HG03025 (cell line): ENCODE measurements at regions not wholly inside any gene's neighbourhood (a gene's known extent, or its start where the extent isn't known, plus 50 kb on each side); places are given as distances from the start of the nearest gene placed in this dataset.
"Not testable (repeated sequence)": the region's sequence is repeated elsewhere in the genome, so short reads cannot be mapped to it uniquely, and the experiment has no call there.

Source experiments
- ATAC-seq: cut with Tn5 transposase; IDR thresholded peaks from one replicate; pipeline ENCODE4 v1.9.1; 2021; ENCODE audit warnings: mild to moderate bottlenecking, moderate library complexity; ENCODE audit not compliant: unreplicated experiment, low FRiP score

DNA sequence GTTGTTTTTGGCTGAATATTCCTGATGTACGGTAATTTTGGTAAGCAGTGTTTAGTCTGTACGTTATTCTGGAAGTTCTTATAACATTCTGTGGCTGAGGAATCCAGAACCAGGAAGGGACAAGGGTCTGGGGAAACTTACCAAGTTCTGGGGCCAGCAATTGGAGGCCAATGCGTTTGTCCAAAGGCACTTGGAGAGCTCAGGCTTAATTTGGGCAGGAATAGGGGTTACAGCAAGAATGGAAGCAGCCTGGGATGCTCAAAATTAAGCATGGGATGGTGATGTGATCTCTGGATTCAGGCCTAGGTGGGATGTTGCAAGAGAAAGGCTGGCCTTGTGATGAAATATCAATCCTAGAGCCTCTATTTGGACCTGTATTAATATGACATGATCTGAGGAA is 235.2 kb upstream of the NOX3 start:
- no peak for ATAC-seq

DNA sequence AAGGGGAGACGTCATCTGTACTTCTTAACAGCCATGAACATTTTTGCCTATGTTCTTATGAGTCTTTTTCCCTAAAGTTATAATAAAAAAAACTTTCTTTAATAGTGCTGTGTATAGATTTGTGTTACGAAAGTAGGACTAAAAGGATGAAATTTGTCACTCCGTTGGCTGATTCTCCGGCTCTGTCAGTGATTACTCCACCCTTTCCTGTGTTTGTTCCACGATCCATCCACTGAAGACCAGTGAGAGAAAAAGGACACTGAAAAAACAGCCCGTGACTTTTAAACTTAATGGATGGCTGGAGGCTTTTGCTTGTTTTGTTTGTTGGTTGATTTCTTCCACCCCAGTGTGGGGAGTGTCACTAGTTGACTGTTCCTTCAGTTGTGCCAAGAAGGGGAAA is 232.0 kb upstream of the NOX3 start:
- ATAC-seq = no peak

DNA sequence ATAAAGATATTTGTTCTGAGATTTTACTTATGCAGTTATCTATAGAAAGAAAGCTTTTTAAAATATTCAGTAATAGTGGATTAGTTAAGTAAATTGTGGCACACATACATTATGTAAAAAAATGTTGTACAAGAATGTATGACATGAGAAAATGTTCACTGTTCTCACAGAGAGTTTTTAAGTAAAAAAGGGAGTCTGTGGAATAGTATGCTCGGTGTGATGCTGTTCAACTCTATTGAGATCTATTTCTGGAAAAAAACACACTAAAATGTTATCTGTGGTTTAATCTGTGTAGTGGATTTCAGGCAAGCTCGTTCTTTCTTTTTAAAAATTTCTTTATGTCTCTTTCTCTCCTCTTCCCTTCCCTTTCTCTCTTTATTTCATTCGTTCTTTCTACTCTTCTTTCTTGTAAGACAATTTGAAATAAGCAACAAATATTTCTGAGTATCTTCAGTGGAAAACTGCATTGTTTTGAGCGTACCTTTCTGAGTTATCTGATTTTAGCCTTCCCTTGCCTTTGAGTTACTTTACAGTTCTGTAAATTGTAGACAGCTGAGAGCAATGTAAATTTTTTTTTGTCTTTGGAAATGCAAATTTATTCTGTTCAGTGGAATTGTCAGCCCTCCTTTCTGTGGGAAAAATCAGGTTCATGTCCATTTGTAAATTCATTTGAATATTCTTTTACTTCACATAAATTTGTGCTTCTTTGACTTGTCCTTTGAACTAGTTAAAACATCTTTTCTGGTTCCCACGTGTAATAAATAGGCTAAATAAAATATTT is 229.0 kb upstream of the NOX3 start:
- ATAC-seq = no peak

DNA sequence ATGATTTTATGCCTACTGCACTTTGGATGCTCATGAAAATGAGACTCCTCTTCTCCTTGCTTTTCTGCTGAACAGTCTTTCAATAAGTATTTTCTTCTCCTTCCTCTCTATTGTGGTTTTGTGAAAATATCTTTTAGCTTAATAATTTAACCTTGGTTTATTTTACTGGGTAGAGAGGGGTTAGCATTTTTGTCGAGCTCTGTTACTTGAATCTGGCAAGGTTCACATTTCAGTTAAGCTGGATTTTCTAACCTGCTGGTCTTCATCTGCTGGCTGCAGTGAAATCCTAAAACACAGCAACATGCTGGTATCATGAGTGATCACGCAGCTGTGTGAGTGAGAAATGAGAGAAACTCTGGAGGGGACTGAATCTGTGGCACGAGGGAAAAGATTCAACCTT is 222.7 kb upstream of the NOX3 start:
- no peak for ATAC-seq

DNA sequence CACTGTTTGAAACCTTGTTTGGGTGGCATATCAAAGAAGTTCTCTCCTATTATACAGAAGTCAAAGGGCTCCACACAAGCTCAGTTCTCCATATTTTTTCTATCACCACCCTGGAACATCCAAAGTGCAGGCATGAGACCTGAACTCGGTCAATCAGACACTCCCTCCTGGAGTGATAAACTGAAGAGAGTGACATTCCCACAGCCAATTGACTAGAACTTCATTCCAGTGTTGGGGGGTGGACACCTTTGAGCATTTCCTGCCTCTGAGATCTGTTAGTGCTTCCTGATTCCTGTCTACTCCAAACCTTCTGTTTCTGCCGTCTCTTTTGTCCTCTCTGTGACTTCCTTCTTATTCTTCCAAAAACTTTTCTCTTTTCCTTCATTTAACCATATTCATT is 220.7 kb upstream of the NOX3 start:
- ATAC-seq = no peak

DNA sequence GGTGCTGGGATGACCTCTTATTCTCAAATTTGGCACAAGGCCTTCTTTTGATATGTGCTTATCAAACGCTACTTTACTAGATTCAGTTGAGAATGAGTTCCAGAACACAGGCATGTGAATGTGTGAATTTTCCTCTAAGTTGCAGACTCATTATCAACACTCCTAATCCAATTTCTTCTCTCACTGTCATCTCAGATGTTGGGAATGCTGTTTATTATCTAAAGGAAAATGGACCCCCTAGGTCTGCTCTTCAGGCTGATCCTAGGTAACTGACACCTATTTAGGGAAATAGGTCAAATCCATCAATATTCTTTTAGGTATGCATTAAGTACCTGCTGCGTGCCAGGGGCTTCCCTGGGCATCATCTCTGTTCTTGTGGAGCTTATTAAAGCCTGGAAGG is 215.0 kb upstream of the NOX3 start:
- ATAC-seq = no peak

GRCh38 chr6:155660251-155660977 is 204.8 kb upstream of the NOX3 start:
- ATAC-seq = no peak

DNA sequence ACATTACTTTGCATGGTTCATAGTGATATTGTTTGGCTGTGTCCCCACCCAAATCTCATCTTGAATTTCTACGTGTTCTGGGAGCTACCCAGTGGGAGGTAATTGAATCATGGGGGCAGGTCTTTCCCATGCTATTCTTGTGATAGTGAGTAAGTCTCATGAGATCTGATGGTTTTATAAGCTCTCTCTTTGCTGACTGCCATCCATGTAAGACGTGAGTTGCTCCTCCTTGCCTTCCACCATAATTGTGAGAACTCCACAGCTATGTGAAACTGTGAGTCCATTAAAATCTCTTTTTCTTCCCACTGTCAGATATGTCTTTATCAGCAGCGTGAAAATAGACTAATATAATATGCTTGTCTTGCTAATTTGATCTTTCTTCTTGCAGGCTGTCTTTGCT is 200.4 kb upstream of the NOX3 start:
- no peak for ATAC-seq

DNA sequence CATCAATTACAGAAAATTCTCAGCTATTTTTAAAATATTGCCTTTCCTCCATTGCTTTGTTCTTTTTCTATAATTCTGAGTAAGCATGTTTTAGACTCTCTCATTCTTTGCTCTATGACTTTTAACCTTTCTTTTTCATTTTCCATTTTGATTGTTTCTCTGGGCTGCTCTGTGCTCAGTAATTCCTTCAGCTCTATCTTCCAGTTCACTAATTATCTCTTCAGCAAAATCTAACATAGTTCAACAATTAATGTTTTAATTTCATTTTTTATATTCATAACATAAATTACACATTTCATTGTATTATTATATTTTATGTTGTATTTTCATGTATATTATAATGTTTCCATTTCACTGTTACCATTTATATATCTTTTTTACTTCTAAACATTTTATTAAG is 198.8 kb upstream of the NOX3 start:
- no peak for ATAC-seq

DNA sequence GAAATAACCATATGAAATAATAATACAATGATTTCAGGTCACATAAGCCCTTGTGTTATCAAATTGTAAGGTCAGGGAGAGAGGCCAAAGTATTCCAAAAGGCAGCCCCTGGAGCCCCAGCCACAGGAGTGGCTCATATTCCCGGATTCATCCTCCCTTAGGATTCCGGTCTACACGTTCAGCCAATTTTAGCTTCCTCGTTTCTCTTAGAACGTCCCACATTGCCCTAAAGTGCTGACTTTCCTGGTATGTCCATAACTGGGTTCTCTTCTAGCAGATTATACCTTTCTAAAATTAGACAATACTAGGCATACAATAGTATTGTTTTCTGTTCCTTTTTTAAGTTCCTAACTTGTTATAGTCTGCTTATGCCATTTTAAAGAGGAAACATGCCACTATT is 192.7 kb upstream of the NOX3 start:
- no peak for ATAC-seq

DNA sequence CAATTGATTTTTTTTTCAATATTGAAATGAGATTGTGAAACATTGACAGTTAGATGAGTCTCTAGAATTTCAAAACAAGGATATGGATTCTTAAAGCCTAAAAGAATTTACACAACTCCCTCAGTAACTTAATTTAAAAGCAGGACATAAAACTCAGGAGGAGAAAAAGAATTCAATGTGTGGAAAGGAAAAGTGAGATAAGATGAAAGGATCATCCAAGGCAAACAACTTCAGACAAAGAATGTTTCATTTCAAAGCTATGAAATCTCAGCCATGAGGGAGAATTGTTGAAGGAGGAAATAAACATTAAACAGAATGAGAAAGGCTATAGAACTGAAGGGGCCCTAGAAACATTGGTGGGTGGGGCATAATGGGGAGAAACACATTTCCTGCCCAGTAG is 191.7 kb upstream of the NOX3 start:
- ATAC-seq = no peak

DNA sequence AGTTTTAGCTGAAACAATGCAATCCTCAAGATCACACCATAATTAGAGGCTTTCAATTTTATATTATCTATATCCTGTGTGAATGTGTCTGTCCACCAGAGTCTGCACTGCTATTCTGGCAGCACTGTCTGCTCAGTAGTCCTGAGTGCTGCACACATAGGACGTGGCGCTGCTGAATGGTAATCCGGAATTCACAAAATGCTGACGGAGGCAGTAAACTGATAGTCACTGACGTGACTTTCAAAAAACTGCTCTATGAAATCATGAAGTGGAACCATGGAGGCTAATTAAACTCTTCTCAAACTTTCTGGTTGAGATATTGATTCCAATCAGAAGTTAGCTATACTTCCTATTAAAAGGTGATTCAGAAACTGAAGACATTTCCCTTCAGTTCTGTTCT is 190.8 kb upstream of the NOX3 start:
- no peak for ATAC-seq

- ATAC-seq = no peak
Observed at GRCh38 chr6:155645325-155645724, 189.7 kb upstream of the NOX3 start.

DNA sequence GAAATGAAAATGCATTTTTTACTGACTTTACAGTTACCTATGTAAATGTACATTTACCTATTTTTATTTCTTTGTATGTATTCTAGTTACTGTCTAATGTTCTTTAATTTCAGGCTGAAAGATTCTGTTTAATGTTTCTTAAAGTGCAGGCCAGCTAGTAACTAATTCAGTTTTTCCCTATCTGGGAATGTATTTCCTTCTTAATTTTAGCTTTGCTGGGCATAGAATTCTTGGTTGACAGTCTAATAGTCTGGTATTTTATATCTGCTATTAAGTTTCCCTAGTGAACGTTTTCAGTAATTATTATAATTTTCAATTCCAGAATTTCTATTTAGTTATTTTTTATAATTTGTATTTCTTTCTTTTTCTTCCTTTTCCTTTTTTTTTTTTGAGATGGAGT is 186.0 kb upstream of the NOX3 start:
- no peak for ATAC-seq

DNA sequence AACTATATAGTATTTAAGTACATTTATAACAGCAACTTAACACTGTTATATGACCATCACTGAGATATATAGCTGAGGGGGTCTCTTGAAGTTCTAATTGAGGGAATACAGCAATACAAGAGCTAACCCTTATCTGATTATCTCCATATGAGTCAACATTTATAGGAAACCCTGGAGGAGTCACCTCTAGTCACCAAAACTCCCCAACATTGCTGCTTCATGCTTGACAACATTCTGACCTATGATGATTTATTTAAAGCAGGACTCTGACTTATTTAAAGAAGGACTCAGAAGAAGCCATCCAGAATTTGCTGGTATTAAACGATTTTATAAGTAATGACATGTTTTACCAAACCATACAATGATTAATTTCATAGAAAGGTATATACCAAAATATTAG is 182.6 kb upstream of the NOX3 start:
- no peak for ATAC-seq

DNA sequence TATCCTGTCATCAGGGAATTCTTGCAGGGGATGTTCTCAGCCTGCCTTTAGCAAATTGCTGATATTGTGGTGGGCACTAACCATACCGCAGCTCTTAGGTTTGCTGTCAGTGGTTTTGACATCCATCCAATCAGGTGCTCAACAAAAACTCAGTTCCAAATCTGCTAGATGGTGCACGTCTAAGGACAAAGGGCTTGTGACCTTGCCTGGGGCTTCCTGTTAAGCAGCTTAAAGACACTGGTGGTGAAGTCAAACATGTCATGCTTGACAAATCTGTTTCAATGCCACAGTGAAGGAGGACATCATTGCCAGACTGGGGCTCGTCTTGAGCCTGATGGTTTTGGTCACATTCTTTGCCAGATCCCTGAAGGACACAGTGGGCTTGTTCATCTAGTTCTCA is 179.8 kb upstream of the NOX3 start:
- ATAC-seq = no peak

GRCh38 chr6:155630085-155630484 is 174.4 kb upstream of the NOX3 start:
- no peak for ATAC-seq

DNA sequence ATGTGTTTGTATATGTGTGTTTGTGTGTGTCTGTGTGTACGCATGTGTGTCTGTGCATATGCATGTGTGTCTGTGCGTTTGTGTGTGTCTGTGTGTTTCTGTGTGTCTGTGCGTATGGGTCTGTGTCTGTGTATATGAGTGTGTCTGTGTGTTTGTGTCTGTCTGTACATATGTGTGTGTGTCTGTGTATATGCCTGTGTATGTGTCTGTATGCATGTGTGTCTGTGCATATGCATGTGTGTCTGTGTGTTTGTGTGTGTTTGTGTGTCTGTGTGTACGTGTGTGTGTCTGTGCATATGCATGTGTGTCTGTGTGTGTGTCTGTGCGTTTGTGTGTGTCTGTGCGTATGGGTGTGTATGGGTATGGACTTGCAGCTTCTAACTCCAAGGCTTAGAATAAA is 174.0 kb upstream of the NOX3 start:
- no peak for ATAC-seq

GRCh38 chr6:155628306-155628705 is 172.7 kb upstream of the NOX3 start:
- ATAC-seq = peak; percentile 74

DNA sequence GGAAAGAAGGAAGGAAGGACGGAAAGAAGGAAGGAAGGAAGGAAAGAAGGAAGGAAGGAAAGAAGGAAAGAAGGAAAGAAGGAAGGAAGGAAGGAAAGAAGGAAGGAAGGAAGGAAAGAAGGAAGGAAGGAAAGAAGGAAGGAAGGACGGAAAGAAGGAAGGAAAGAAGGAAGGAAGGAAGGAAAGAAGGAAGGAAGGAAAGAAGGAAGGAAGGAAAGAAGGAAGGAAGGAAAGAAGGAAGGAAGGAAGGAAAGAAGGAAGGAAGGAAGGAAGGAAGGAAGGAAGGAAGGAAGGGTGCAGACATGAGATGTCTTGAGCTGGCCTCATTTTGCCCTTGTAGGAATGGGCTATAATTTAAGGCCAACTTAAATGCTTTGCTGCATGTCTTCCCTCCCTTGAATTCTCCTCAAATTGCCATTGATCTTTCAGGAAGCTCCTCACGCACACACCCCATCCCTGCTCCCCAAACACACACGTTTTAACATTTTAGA is 172.1 kb upstream of the NOX3 start:
- not testable (repeated sequence) for ATAC-seq

DNA sequence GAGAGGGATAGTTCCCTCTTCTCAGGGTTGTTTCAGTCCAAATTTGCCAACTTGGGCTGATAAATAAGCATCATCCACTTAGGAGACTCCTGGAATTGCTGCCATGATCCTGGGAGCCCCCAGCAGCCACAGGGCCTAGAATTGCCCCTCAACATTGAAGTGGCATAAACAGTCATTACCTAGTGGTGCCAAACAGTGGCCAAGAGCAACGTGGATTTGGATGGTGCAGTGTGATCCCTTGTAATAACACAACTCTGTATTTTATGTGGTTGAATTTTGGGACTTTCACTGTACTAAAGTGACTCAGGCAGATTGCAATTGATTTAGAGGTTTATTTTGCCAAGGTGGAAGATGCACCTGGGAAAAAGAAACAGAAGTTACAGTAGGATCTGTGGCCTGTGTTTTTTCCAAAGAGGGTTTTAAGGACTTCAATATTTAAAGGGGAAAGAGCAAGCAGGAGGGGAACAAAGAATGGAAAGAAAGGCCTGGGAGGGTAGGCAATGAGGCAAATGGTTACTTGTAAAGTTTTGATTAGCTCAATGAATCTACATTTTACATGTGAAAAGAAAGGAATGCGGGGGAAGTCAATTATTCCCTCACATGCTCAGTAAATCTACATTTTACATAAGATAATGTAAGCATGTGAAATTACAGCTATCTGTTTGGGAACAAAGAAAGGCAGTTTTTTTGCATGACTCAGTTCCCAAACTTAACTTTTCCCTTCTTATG is 168.0 kb upstream of the NOX3 start:
- no peak for ATAC-seq
